ENCODE measurements at regions not wholly inside any gene's neighbourhood (a gene's known extent, or its start where the extent isn't known, plus 50 kb on each side); places are given as distances from the start of the nearest gene placed in this dataset.

DNA sequence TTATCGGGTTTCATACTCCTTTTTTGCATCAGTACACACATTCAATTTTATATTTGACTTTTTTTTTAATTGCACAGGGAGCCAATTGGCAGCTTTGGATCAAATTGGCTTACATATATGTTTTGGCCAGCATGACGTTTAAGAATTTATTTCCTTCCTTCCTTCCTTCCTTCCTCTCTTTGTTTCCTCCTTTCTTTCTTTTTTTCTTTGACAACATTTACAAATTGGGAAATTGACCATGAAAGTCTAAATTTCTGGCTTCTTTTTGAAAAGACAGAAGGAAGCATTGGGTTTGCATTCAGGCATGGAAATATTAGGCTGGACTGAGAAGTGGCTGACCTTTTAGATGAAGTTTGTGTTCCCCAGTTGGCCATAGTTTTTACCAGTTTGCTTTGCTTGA, 103.4 kb upstream of the IGSF10 start:
- TF ChIP-seq, protein P1, sequence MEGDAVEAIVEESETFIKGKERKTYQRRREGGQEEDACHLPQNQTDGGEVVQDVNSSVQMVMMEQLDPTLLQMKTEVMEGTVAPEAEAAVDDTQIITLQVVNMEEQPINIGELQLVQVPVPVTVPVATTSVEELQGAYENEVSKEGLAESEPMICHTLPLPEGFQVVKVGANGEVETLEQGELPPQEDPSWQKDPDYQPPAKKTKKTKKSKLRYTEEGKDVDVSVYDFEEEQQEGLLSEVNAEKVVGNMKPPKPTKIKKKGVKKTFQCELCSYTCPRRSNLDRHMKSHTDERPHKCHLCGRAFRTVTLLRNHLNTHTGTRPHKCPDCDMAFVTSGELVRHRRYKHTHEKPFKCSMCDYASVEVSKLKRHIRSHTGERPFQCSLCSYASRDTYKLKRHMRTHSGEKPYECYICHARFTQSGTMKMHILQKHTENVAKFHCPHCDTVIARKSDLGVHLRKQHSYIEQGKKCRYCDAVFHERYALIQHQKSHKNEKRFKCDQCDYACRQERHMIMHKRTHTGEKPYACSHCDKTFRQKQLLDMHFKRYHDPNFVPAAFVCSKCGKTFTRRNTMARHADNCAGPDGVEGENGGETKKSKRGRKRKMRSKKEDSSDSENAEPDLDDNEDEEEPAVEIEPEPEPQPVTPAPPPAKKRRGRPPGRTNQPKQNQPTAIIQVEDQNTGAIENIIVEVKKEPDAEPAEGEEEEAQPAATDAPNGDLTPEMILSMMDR (IDR thresholded peaks at IDR 0.05), result no peak
- TF ChIP-seq POLR2A (IDR thresholded peaks at IDR 0.05), result no peak

All from uterus (tissue), 2 donors.